ENCODE measurements at regions not wholly inside any gene's neighbourhood (a gene's known extent, or its start where the extent isn't known, plus 50 kb on each side); places are given as distances from the start of the nearest gene placed in this dataset.

- no peak overlapping the region for H3K27ac ChIP-seq (ENCODE audit: low read depth, low read length)
- no peaks in the 10 kb centered on the region for H3K27me3 ChIP-seq (ENCODE audit: insufficient read depth, low read length)
- H2AFZ ChIP-seq (ENCODE audit: low read length, unreplicated experiment), result no peak overlapping the region
- H3K4me1 ChIP-seq (ENCODE audit: control insufficient read depth, insufficient read depth, low read length, unreplicated experiment), result no peaks in the 10 kb centered on the region
- no peak overlapping the region for H3K4me3 ChIP-seq (ENCODE audit: low read depth, low read length)
- H3K36me3 ChIP-seq (ENCODE audit: insufficient read depth, low read length), result no peaks in the 10 kb centered on the region
- H3K79me2 ChIP-seq (ENCODE audit: control insufficient read depth, insufficient read depth, low read length, unreplicated experiment), result no peaks in the 10 kb centered on the region
These were observed 219.9 kb downstream of the BCOR start for GRCh38 chrX:39877905-39878304.

- no peaks in the 10 kb centered on the region for H3K4me1 ChIP-seq (ENCODE audit: control insufficient read depth, insufficient read depth, low read length, unreplicated experiment)
- H3K27me3 ChIP-seq (ENCODE audit: insufficient read depth, low read length), result no peaks in the 10 kb centered on the region
- H2AFZ ChIP-seq (ENCODE audit: low read length, unreplicated experiment), result no peak overlapping the region
- no peak overlapping the region for H3K4me3 ChIP-seq (ENCODE audit: low read depth, low read length)
- no peaks in the 10 kb centered on the region for H3K36me3 ChIP-seq (ENCODE audit: insufficient read depth, low read length)
- H3K27ac ChIP-seq (ENCODE audit: low read depth, low read length), result no peak overlapping the region
- H3K79me2 ChIP-seq (ENCODE audit: control insufficient read depth, insufficient read depth, low read length, unreplicated experiment), result no peaks in the 10 kb centered on the region
These were observed 214.1 kb downstream of the BCOR start for GRCh38 chrX:39883666-39884065.

- Histone ChIP-seq H3K79me2 (ENCODE audit: control insufficient read depth, insufficient read depth, low read length, unreplicated experiment) (no peaks in the 10 kb centered on the region), H3K36me3 (ENCODE audit: insufficient read depth, low read length) (no peaks in the 10 kb centered on the region), H3K4me1 (ENCODE audit: control insufficient read depth, insufficient read depth, low read length, unreplicated experiment) (no peaks in the 10 kb centered on the region), H3K27ac (ENCODE audit: low read depth, low read length) (no peak overlapping the region), H3K27me3 (ENCODE audit: insufficient read depth, low read length) (no peaks in the 10 kb centered on the region), H3K4me3 (ENCODE audit: low read depth, low read length) (no peak overlapping the region), H2AFZ (ENCODE audit: low read length, unreplicated experiment) (no peak overlapping the region)
These were observed 211.5 kb downstream of the BCOR start for GRCh38 chrX:39886282-39886681.

GRCh38 chrX:39888730-39889129 lies 209.0 kb downstream of the BCOR start:
- H3K36me3 ChIP-seq (ENCODE audit: insufficient read depth, low read length), result no peaks in the 10 kb centered on the region
- H2AFZ ChIP-seq (ENCODE audit: low read length, unreplicated experiment), result no peak overlapping the region
- H3K4me3 ChIP-seq (ENCODE audit: low read depth, low read length), result no peak overlapping the region
- no peaks in the 10 kb centered on the region for H3K27me3 ChIP-seq (ENCODE audit: insufficient read depth, low read length)
- no peak overlapping the region for H3K27ac ChIP-seq (ENCODE audit: low read depth, low read length)
- H3K79me2 ChIP-seq (ENCODE audit: control insufficient read depth, insufficient read depth, low read length, unreplicated experiment), result no peaks in the 10 kb centered on the region
- H3K4me1 ChIP-seq (ENCODE audit: control insufficient read depth, insufficient read depth, low read length, unreplicated experiment), result no peaks in the 10 kb centered on the region

- no peak overlapping the region for H3K4me3 ChIP-seq (ENCODE audit: low read depth, low read length)
- H3K27ac ChIP-seq (ENCODE audit: low read depth, low read length), result no peak overlapping the region
- H3K79me2 ChIP-seq (ENCODE audit: control insufficient read depth, insufficient read depth, low read length, unreplicated experiment), result no peaks in the 10 kb centered on the region
- H2AFZ ChIP-seq (ENCODE audit: low read length, unreplicated experiment), result no peak overlapping the region
- H3K27me3 ChIP-seq (ENCODE audit: insufficient read depth, low read length), result no peaks in the 10 kb centered on the region
- H3K36me3 ChIP-seq (ENCODE audit: insufficient read depth, low read length), result no peaks in the 10 kb centered on the region
- peaks cover 5% of the 10 kb centered on the region for H3K4me1 ChIP-seq (ENCODE audit: control insufficient read depth, insufficient read depth, low read length, unreplicated experiment)
These were observed 208.1 kb downstream of the BCOR start for GRCh38 chrX:39889704-39890103.

GRCh38 chrX:39890807-39891206 lies 207.0 kb downstream of the BCOR start:
- peaks cover 15% of the 10 kb centered on the region for H3K4me1 ChIP-seq (ENCODE audit: control insufficient read depth, insufficient read depth, low read length, unreplicated experiment)
- no peak overlapping the region for H2AFZ ChIP-seq (ENCODE audit: low read length, unreplicated experiment)
- no peaks in the 10 kb centered on the region for H3K79me2 ChIP-seq (ENCODE audit: control insufficient read depth, insufficient read depth, low read length, unreplicated experiment)
- H3K27me3 ChIP-seq (ENCODE audit: insufficient read depth, low read length), result no peaks in the 10 kb centered on the region
- no peaks in the 10 kb centered on the region for H3K36me3 ChIP-seq (ENCODE audit: insufficient read depth, low read length)
- H3K27ac ChIP-seq (ENCODE audit: low read depth, low read length), result no peak overlapping the region
- H3K4me3 ChIP-seq (ENCODE audit: low read depth, low read length), result no peak overlapping the region

- Histone ChIP-seq H2AFZ (ENCODE audit: low read length, unreplicated experiment) (no peak overlapping the region), H3K27me3 (ENCODE audit: insufficient read depth, low read length) (no peaks in the 10 kb centered on the region), H3K4me1 (ENCODE audit: control insufficient read depth, insufficient read depth, low read length, unreplicated experiment) (peaks cover 20% of the 10 kb centered on the region), H3K79me2 (ENCODE audit: control insufficient read depth, insufficient read depth, low read length, unreplicated experiment) (no peaks in the 10 kb centered on the region), H3K36me3 (ENCODE audit: insufficient read depth, low read length) (no peaks in the 10 kb centered on the region), H3K27ac (ENCODE audit: low read depth, low read length) (no peak overlapping the region), H3K4me3 (ENCODE audit: low read depth, low read length) (no peak overlapping the region)
These were observed 206.0 kb downstream of the BCOR start for GRCh38 chrX:39891781-39892180.

- Histone ChIP-seq H3K27ac (ENCODE audit: low read depth, low read length) (no peak overlapping the region), H3K4me3 (ENCODE audit: low read depth, low read length) (no peak overlapping the region), H3K36me3 (ENCODE audit: insufficient read depth, low read length) (no peaks in the 10 kb centered on the region), H3K79me2 (ENCODE audit: control insufficient read depth, insufficient read depth, low read length, unreplicated experiment) (no peaks in the 10 kb centered on the region), H2AFZ (ENCODE audit: low read length, unreplicated experiment) (no peak overlapping the region), H3K4me1 (ENCODE audit: control insufficient read depth, insufficient read depth, low read length, unreplicated experiment) (peaks cover 33% of the 10 kb centered on the region), H3K27me3 (ENCODE audit: insufficient read depth, low read length) (no peaks in the 10 kb centered on the region)
These were observed 204.1 kb downstream of the BCOR start for GRCh38 chrX:39893417-39894338.

GRCh38 chrX:39894683-39895082 lies 203.1 kb downstream of the BCOR start:
- Histone ChIP-seq H3K4me1 (ENCODE audit: control insufficient read depth, insufficient read depth, low read length, unreplicated experiment) (peaks cover 33% of the 10 kb centered on the region), H3K27me3 (ENCODE audit: insufficient read depth, low read length) (no peaks in the 10 kb centered on the region), H3K4me3 (ENCODE audit: low read depth, low read length) (no peak overlapping the region), H3K79me2 (ENCODE audit: control insufficient read depth, insufficient read depth, low read length, unreplicated experiment) (no peaks in the 10 kb centered on the region), H2AFZ (ENCODE audit: low read length, unreplicated experiment) (no peak overlapping the region), H3K36me3 (ENCODE audit: insufficient read depth, low read length) (no peaks in the 10 kb centered on the region), H3K27ac (ENCODE audit: low read depth, low read length) (no peak overlapping the region)

GRCh38 chrX:39895218-39896110 lies 202.3 kb downstream of the BCOR start:
- Histone ChIP-seq H3K79me2 (ENCODE audit: control insufficient read depth, insufficient read depth, low read length, unreplicated experiment) (no peaks in the 10 kb centered on the region), H3K27me3 (ENCODE audit: insufficient read depth, low read length) (no peaks in the 10 kb centered on the region), H3K36me3 (ENCODE audit: insufficient read depth, low read length) (no peaks in the 10 kb centered on the region), H2AFZ (ENCODE audit: low read length, unreplicated experiment) (no peak overlapping the region), H3K4me1 (ENCODE audit: control insufficient read depth, insufficient read depth, low read length, unreplicated experiment) (peaks cover 33% of the 10 kb centered on the region), H3K4me3 (ENCODE audit: low read depth, low read length) (no peak overlapping the region), H3K27ac (ENCODE audit: low read depth, low read length) (peak overlapping the region; percentile 33; the same call in 1 of the 2 replicates)
